DMS53 treated with DMSO at 0.1 percent for 48 hours (cell line): ENCODE measurements at regions not wholly inside any gene's neighbourhood (a gene's known extent, or its start where the extent isn't known, plus 50 kb on each side); places are given as distances from the start of the nearest gene placed in this dataset.

ENCODE experiments used
- DNase-seq: peaks from one replicate; lab custom pipeline; 2025; ENCODE audit not compliant: unreplicated experiment; lab: John Stamatoyannopoulos, UW

DNA sequence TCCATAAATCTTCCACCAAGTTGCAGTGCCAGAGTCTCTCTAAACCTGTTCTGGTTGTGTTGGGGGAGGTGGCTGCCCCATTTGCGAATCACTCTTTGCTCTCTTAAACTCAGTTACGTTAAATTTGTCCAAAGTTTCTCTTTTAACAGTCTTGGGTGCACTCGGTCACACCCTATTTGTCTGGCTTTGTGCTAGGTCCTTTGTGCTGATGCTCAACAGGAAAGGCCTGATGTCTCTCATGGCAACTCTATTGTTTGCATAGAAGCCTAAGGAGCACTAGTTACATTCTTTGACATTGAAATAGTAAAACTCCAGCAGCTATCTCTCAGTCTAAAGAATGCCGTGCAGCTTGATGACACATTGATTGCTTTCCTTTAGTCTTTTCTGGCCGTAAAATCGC lies 105.1 kb downstream of the TRMT11 start:
- no peak for DNase-seq

DNA sequence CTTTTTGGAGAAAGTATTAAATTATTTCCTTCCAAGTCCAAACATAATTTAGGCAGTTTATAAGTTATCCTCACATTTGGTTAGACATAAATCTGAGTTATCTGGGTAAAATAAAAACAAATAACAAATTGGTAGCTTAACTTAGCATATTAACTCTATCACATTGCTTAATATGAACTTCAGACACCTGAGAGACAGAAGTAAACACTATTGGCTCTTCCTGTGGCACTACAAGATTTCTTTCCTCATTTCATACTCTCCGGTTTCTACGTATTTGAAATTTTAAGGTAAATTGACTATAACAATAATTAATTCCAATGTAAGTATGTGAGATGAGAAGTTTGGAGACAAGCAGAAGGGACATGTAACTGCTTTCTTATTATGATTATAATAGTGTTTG lies 106.8 kb downstream of the TRMT11 start:
- no peak for DNase-seq

DNA sequence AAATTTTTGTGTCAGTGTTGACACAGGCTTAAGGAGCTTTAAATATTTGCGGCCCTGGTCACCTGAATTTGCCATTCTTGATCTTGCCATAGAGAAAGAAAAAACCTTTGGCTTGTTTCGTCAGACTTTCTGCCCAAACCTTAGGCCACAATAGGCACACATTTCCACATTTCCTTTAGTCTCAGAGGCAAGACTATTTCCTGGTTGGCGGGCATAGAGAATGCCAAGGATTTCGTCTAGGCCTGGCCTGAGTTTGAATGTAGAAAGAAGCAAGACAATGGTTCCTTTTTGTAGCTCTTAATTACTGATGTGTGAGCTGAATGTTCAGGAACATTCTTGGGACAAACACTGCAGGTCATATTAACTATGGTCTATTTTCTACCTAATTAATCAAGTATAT lies 108.1 kb downstream of the TRMT11 start:
- no peak for DNase-seq

GRCh38 chr6:126100386-126100785 lies 114.0 kb downstream of the TRMT11 start:
- no peak for DNase-seq

- no peak for DNase-seq
These were observed 116.0 kb downstream of the TRMT11 start for GRCh38 chr6:126102358-126102757.

GRCh38 chr6:126103993-126104392 lies 117.7 kb downstream of the TRMT11 start:
- DNase-seq: no peak

DNA sequence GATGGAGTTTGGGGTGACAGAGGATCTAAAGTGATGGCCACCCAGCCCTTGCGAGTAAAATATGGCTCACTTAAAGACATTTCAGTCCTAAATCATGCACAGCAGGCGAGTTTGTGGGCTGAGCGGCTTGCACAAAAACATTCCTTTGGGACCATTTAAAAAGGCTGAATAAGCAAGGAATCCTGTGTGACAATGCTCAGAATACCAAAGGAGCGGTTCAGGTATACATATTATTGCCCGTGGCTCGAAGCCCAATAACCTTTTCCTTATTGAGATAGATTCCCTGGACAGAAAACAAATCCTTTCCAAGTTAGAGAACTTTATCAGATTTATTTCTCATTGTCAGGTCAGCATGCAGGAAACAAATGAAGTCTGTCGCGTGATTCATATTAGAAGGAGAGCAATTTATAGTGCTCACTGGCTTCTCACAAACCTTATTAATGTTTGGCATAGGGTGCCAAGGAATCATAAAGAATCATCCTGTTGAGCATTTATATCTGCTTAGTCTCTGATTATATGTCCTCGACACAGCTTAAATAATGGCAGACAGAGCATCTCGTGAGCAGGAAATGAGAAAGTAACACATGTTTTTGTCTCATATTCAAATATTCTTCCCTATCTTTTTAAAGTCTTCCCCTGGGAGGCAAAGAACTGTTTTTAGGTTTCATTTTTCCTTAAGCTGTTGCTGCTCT lies 121.3 kb downstream of the TRMT11 start:
- no peak for DNase-seq

GRCh38 chr6:126110512-126111270 lies 124.4 kb downstream of the TRMT11 start:
- DNase-seq: no peak

- DNase-seq: no peak
These were observed 125.0 kb downstream of the TRMT11 start for GRCh38 chr6:126111327-126111726.

GRCh38 chr6:126112171-126112632 lies 125.9 kb downstream of the TRMT11 start:
- peak; percentile 8 for DNase-seq

DNA sequence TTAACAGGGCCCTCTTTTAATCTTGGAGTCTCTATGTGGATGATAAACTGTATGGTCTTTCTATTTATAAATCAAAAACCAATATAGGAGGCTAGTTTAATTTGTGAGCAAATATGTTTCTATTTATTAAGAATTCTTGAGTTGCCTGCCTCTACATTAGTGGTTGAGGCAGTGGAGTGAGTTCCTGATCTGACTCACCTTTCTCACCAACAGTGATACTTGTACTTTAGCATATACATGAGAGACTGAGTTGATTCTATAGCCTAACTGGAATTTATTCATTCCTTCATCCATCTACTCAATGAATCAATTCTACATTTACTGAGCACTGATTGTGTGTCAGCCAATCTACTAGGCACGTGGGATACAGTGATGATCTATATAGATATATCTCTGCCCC lies 126.9 kb downstream of the TRMT11 start:
- no peak for DNase-seq

DNA sequence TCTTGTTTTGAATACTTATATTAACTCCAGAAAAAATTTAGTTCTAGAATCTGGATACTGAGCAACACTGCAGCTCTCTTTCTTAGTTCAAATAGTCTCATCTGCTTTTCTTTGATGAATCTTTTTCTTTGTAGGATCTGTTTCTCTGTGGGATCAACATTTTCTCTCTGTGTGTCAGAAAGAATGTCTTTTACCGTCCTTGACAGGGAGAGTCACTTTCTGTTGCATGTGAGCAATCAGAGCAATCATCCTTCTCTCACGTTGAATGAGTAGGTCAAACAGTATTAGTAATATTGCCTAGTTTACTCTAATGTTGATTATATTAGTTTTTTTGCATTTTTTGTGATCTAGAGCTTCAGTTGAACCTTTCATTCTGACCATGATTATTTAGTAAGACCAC lies 130.9 kb downstream of the TRMT11 start:
- no peak for DNase-seq

DNA sequence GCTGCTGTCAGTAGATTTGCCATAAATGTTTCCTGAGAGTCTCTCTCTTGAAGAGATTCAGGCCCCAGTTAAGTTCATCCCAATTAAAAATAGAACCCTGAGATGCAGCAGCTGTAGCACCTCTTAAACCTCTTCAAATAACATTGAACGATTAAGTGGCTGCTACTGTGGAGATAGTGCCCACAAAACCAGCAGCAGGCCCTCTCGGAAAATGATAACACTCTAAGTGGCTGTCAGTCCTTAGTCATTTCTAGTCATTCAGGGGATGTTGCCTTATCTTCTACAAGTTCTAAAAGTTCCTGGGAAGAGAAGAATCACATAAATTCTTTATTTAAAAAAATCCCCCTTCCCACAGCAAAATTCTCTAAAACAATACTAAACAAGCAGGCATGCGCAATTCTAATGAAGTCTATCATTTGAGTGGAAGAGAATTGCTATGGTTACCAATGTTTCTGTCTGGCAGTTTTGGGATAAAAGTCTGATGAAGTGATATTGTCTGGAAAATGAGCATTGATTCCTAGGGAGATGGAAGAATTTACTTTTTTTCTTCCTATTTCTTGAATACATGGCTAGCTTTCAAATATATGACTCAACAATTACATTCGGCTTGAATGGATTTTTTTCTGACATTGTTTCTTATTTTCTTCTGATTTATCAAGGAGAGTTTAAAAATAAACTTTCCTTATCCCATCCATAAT lies 131.9 kb downstream of the TRMT11 start:
- DNase-seq: no peak

DNA sequence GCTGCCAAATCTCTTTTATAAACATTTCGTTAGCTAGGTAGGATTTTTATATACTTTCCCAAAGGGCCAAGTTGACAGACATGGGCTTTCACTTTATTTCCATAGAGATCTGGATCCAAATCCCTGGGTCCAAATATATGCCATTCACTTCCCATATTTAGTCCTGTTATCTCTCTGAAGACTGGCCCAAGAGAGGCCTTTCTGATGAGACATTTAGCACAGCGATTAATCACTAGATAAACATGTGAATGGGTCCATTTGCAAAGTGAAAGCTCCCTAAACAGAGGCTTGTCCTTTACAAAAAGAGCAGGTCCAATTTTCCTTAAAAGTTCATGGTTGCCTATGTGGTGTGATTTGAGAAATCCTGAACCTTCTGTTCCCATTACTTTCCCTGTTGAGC lies 132.6 kb downstream of the TRMT11 start:
- DNase-seq: no peak

DNA sequence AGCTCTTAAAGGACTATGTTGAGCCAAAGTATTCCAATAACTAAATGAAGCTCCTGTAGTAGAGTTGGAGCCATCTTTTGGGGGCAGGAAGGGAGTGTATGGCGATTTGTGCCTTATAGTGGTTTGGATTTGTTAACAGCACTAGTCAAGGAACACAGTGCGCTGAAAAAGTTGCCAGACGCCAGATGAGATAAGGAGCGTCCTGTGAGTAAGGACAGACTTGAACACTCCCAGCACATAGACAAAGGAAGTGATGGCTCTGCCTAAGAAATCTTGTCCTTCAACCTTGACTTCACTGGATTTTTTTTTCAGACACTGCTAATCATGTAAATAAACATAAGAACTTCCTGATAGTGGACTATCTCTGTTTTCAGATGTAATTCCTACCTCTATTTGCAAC lies 136.9 kb downstream of the TRMT11 start:
- DNase-seq: no peak

DNA sequence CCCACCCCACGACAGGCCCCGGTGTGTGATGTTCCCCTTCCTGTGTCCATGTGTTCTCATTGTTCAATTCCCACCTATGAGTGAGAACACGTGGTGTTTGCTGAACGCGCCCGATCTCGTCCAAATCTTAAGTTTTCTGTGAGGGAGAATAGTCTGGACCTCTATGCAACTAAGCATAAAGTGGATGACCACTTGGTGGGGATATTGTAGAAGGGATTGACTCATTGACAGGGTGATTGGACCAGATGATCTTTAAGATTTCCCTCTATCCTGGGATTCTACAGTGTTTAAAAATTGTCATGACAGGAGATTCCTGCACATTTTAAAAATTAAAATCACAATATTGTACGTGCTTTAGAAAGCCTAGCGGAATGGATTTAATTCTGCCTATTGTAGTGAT lies 141.3 kb downstream of the TRMT11 start:
- DNase-seq: no peak

DNA sequence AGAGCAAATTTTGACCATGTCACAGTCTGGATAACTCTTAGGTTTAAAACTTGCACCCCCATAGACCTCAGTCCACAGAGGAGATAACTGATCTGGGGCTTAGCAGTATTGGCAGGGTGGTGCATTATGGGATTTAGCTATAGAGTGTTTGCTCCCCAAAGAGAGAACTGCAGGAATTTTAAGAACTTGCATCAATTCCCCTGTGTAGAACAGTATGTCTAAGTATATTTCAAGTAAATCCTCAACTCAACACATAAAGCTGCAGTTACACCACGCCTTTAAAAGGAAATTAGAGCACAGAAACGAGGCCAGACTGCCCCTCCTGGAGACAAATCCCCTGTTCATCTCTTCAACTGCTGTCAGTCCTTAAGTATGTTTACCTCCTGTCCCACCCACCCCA lies 144.9 kb downstream of the TRMT11 start:
- no peak for DNase-seq

GRCh38 chr6:126133984-126134383 lies 147.6 kb downstream of the TRMT11 start:
- no peak for DNase-seq

DNA sequence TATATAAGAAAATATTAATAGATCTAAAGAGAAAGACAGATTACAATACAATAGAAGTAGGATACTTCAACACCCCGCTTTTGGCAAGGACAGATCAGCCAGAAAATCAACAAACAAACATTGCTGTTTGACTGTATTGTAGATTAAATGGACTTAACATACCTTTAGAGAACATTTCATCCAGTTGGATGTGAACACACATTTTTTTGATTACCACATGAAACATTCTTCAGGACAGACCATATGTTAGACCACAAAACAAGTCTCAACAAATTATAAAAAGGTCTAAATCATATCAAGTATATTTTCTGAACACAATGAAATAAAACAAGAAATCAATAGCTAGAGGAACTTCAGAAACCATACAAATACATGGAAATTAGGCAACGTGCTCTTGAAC lies 148.2 kb downstream of the TRMT11 start:
- no peak for DNase-seq

DNA sequence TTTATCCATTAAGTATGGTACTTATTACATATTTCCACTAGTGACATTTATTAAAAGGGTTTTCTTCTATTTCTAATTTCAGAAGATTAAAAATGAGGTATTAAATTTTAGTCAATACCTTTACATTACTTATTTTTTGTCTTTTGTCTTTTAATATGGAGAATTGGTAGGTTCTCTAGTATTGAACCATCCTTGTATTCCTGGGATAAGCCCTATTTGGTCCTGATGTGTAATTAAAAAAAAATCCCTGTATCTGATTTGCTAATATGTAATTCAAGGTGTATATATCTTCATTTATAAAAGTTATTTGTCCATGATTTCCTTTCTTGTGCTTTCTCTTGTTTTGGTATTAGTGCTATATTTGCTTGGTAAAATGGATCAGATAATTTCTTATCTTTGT lies 153.7 kb downstream of the TRMT11 start:
- DNase-seq: no peak

DNA sequence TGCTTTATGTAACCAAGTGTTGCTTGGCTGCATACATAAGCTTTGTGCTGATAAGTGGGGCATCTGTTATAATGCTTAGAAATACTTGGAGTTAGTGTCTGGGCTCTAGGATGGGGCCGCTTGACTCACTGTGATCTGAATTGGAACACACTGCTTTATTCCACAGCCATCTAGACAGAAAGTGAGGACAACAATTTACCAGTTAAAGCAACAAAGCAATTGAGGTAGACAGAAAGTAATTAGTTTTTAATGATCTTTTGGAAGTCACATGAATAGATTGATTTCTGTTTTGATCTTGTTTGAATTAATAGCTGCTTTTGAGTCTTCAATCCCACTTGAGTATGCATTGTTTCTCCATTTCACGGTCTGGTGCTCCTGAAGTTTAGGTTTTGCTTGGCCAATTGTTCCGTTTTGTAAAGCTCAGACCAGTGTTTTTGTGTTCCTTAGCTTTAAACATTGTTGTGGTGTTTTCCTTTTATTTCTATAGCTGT lies 157.5 kb downstream of the TRMT11 start:
- no peak for DNase-seq

DNA sequence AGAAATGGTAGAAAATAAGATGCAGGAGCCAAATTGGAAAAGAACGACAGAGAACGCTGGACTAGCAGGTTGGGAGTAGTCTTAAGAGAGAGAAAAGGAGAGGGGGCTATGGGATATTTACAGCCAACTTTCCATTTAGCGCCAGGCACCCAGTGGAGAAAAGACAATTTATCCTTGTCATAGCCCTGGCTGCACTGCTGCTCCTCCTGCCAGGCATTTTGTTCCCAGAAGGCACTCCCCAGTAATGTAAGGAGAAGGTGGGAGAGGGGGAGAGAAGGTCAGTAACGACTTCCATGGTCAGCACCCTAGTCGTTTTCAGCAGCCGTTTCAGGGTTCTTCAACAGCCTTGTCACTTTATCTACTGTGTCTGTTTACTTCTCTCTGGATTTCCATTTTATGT lies 159.0 kb downstream of the TRMT11 start:
- no peak for DNase-seq
